ENCODE measurements at regions not wholly inside any gene's neighbourhood (a gene's known extent, or its start where the extent isn't known, plus 50 kb on each side); places are given as distances from the start of the nearest gene placed in this dataset.
"Not testable (repeated sequence)": the region's sequence is repeated elsewhere in the genome, so short reads cannot be mapped to it uniquely, and the experiment has no call there.

- no peak for DNase-seq
Measured at GRCh38 chr21:17105932-17106331, 406.9 kb upstream of the CXADR start.

GRCh38 chr21:17114045-17114444 lies 398.8 kb upstream of the CXADR start:
- no peak for DNase-seq

- no peak for DNase-seq
Measured at GRCh38 chr21:17118638-17119384, 394.0 kb upstream of the CXADR start.

- DNase-seq, result no peak
Measured at GRCh38 chr21:17119466-17120297, 393.2 kb upstream of the CXADR start.

- DNase-seq, result not testable (repeated sequence)
Measured at GRCh38 chr21:17127395-17127794, 385.4 kb upstream of the CXADR start.

GRCh38 chr21:17128132-17128531 lies 384.7 kb upstream of the CXADR start:
- DNase-seq, result no peak

GRCh38 chr21:17139159-17139558 lies 373.7 kb upstream of the CXADR start:
- DNase-seq, result not testable (repeated sequence)

- DNase-seq, result peak; percentile 48
Measured at GRCh38 chr21:17139696-17140095, 373.1 kb upstream of the CXADR start.

GRCh38 chr21:17146426-17146825 lies 366.4 kb upstream of the CXADR start:
- no peak for DNase-seq

GRCh38 chr21:17159697-17160096 lies 353.1 kb upstream of the CXADR start:
- no peak for DNase-seq

- no peak for DNase-seq
Measured at GRCh38 chr21:17185674-17186073, 327.2 kb upstream of the CXADR start.

GRCh38 chr21:17189963-17190362 lies 322.9 kb upstream of the CXADR start:
- no peak for DNase-seq

GRCh38 chr21:17191346-17191993 lies 321.4 kb upstream of the CXADR start:
- DNase-seq, result no peak

GRCh38 chr21:17195351-17195750 lies 317.5 kb upstream of the CXADR start:
- no peak for DNase-seq

- DNase-seq, result no peak
Measured at GRCh38 chr21:17195976-17196375, 316.9 kb upstream of the CXADR start.

- DNase-seq, result no peak
Measured at GRCh38 chr21:17196623-17197022, 316.2 kb upstream of the CXADR start.

GRCh38 chr21:17197996-17198395 lies 314.8 kb upstream of the CXADR start:
- no peak for DNase-seq

- no peak for DNase-seq
Measured at GRCh38 chr21:17200250-17200649, 312.6 kb upstream of the CXADR start.

GRCh38 chr21:17201741-17202260 lies 311.0 kb upstream of the CXADR start:
- DNase-seq, result no peak

GRCh38 chr21:17214801-17215200 lies 298.0 kb upstream of the CXADR start:
- DNase-seq, result no peak

- DNase-seq, result not testable (repeated sequence)
Measured at GRCh38 chr21:17219050-17219449, 293.8 kb upstream of the CXADR start.

- no peak for DNase-seq
Measured at GRCh38 chr21:17231124-17231523, 281.7 kb upstream of the CXADR start.

- no peak for DNase-seq
Measured at GRCh38 chr21:17231771-17232170, 281.1 kb upstream of the CXADR start.

GRCh38 chr21:17238468-17238867 lies 274.4 kb upstream of the CXADR start:
- DNase-seq, result no peak
